ENCODE measurements at regions not wholly inside any gene's neighbourhood (a gene's known extent, or its start where the extent isn't known, plus 50 kb on each side); places are given as distances from the start of the nearest gene placed in this dataset.
"Not testable (repeated sequence)": the region's sequence is repeated elsewhere in the genome, so short reads cannot be mapped to it uniquely, and the experiment has no call there.

DNA sequence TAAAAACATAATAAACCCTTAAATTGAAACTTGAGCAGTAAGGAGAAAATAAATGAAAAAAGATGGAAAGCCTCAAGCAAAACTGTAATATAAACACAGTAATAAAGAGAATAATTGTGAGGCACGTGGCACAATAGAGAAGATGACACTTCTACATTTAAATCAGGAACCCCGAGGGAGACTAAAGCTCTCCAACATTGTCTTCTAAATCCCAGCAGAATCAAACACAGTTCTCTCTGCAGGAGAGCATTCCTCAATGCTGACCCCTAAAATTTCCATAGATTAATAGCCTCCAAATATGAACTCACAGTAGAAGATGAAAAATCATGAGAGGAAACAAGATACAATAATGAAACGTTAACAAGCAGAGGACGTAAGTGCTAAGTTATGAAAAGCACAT is 721.2 kb upstream of the COX7C start:
- no peak for DNase-seq

DNA sequence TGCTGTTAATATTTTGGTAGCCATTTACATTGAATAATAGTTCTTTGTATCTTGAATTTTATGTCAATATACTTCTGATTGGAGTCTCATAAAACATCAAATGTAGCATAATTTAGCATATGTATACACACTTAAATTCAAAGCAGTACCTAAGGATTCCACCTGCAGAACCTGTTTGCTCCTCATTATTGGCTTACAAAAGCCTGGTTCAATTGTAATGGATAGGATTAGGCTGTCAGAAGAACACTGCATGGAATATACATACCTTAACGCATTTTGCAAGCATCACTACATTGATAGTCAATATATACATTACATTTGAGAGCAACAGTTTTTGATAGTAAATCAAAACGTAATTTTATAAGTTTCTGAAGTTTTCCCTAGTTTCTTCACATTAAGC is 711.3 kb upstream of the COX7C start:
- no peak for DNase-seq

- DNase-seq = no peak
These were observed 707.4 kb upstream of the COX7C start for GRCh38 chr5:85910335-85910734.

DNA sequence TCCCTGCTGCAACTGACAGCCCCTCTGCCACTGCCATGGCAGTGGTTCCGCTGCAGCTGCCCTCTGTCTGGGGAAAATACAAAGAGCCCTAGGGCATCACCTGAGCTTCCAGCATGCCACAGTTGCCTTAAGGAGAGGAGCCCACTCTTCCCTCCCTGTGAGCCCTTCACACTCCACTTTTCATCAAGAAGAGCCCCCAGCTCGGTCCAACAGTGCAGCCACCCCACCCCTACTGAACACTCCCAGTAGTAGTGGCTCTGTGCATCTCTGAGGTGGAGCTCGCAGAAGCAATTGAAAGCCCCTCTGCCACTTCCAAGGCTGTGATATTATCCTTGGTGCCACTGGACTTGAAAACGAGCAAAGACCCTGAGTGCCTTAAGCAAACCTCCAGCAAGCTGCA is 696.8 kb upstream of the COX7C start:
- no peak for DNase-seq

DNA sequence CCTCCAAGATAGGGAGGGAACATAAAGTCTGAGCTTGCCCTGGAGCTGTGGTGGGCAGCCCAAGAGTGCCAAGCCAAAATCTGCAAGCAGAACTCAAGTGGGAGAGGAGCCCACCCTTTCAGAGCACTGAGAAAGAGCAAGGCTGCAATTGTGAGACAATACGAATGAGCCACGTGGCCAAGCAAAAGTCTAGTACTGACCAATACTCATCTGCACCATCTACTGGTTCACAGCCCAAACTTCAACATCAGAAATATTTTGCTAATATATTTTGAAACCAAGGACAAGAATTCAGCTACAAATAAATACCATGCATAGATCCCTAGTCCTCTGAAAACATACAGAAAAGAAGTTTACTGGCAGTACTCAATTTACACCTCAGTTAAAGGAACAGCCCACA is 696.2 kb upstream of the COX7C start:
- no peak for DNase-seq

DNA sequence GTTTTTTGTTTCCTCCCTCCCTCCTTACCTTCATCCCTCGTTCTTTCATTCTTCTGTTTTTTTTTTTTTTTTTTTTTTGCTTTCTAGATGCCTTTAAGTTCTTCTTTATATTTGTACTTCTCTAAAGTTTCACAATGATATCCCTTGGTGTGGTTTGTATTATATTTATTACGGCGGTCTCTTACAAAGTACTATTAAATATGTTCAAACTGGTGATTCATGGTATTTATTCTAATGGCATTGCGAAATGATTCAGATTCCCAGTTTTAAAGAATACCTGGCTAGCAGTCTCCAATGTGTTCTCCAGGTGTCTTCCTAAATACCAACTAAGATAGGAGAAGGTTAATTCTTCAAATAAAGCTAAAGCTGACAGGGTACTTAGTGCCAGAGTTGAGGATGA is 690.1 kb upstream of the COX7C start:
- no peak for DNase-seq

- no peak for DNase-seq
These were observed 688.0 kb upstream of the COX7C start for GRCh38 chr5:85929713-85930112.

DNA sequence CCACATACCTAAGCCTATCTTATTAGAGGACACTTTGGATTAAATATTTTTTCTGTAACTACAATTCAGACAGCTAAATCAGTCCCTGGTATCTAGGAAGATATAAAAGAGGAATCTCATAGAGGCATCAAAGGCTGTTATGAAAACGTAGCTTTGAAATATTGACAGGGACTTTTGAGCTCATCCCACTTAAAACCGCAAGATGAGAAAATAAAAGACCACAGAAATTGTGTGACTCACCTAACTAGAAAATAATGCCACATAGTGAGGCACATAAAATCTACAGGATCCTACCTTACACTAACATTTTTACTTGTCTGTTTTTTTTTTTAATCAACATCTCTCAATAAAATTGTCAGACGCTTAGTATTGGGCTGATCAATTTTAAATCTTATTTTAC is 686.5 kb upstream of the COX7C start:
- DNase-seq = no peak

DNA sequence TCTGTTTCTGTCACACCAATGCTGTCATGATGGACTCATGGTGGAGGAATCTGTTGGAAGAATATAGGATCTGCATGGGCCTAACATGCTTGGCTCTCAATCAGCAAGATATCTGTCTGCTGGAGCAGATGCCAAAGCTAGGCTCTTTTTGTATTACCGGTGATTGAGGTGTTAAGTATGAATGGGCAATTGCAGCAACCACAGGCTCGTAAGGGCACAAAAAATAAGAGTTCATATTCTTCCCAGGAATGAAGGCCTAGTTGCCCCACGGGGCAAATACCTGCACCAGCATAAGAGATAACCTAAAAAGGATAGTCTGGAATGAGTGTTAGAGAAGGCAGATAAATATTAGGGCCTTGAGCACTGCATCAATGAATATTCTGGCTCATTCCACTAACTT is 679.5 kb upstream of the COX7C start:
- DNase-seq = no peak

DNA sequence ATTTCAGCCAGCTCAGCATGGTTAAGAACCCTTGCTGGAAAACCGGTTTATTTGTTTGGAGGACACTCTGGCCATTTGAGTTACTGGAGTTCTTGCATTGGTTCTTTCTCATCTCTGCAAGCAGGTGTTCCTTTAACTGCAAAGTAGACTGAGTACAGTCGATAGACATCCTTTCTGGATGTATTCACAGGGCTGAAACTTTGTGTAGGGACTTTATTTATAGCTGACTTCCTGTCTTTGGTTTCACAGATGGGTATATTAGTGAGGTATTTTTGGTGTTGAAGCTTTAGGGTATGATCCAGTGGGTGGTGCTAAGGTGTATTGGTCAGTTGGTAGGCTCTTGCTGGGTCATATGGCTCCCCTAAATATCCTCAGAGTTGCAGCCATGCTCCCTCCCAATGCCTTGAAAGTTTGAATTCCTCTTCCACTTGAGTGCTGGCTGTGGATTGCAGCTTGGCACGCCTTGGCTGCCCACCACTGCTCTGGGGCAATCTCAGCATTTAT is 666.0 kb upstream of the COX7C start:
- DNase-seq = no peak

- DNase-seq = no peak
These were observed 665.1 kb upstream of the COX7C start for GRCh38 chr5:85952680-85953079.

- no peak for DNase-seq
These were observed 650.1 kb upstream of the COX7C start for GRCh38 chr5:85967681-85968080.

GRCh38 chr5:85972539-85972938 is 645.2 kb upstream of the COX7C start:
- no peak for DNase-seq

- no peak for DNase-seq
These were observed 632.6 kb upstream of the COX7C start for GRCh38 chr5:85985167-85985566.

DNA sequence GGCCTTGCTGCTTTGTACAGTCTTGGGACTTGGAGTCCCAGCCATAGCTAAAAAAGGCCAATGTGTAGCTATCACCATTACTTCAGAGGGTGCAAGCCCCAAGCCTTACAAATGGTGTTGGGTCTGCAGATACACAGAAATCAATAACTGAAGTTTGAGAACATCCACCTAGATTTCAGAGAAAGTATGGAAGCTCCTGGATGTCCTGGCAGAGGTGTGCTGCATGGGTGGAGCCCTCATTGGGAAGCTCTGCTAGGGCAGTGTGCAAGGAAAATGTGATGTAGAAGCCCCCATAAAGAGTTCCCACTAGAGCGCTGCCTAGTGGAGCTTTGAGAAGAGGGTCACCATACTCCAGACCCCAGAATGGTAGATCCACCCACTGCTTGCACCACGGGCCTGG is 626.7 kb upstream of the COX7C start:
- no peak for DNase-seq

- DNase-seq = not testable (repeated sequence)
These were observed 623.1 kb upstream of the COX7C start for GRCh38 chr5:85994653-85995052.

GRCh38 chr5:85998656-85999055 is 619.1 kb upstream of the COX7C start:
- no peak for DNase-seq

DNA sequence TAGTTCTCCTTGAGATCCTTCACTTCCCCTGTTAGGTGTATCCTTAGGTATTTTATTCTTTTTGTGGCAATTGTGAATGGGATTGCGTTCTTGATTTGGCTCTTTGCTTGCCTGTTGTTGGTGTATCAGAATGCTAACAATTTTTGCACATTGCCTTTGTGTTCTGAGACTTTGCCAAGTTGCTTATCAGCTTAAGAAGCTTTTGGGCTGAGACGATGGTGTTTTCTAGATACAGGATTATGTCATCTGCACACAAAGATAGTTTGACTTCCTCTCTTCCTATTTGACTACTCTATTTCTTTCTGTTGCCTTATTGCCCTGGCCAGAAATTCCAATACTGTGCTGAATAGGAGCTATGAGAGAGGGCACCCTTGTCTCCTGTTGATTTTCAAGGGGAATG is 609.4 kb upstream of the COX7C start:
- DNase-seq = no peak

GRCh38 chr5:86008704-86009103 is 609.0 kb upstream of the COX7C start:
- no peak for DNase-seq

GRCh38 chr5:86011937-86012336 is 605.8 kb upstream of the COX7C start:
- no peak for DNase-seq

DNA sequence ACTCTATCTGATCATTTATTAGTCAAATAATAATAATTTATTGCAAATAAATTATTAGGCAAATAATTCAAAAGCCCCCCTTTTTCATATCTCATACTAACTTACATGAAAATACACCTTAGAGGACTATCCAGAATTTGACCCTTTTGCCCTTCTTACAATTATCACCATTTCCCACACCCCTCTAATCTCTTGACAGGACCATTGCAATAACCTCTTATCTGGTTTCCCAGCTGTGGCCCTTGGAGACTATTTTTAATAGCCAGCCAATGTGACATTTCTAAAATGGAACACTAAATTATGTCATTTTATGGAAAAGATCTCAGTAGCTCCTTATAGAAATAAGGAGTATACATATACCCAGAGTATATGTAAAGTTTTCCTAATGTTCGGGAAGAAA is 588.4 kb upstream of the COX7C start:
- DNase-seq = no peak

DNA sequence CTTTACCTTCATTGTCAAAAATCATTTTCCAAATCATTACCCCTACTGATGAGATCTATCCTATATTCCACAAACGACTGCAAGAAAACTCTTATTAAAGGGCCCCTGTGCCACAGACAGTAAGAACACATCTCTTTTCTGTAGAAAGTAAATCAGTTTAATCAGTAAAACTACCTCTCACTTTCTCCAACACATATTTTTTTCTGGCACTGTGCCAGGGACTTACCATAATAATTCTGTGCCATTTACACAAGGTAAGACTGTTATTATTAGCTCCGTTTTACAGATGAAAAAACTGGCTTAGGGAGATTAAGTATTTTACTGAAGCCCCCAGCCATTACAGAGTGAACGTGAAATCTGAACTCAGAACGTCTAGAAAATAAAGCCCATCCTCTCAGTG is 587.0 kb upstream of the COX7C start:
- DNase-seq = no peak

DNA sequence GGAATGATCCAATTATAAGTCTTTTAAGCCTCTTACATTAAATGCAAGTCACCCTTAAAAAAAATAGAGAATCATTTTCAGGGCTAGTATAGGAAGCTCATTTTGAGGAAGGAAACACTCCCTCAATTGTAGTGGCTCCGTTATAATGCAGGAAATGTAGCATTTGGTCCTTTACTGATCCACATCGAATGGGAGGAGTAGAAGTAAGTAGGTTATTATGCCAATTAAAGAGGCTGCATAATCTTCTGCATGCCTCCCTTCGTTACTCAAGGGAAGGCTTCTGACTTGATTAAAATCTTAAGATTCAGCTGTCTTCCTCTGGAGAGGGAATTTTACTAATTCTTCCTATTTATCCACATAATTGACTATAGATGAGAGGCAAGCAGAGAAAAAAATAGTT is 579.2 kb upstream of the COX7C start:
- no peak for DNase-seq

DNA sequence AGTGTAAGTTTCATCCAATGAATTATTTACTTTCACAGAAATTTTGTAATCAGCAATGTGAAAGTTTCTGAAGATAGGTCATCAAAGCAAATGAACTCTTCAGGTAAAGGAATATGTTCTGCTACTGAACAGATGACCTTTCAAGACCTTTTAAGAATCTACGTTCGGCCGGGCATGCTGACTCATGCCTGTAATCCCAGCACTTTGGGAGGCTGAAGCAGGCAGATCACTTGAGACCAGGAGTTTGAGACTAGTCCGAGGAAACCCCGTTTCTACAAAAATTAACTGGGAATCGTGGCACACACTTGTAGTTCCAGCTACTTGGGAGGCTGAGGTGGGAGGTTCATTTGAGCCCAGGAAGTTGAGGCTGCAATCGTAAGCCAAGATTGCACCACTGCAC is 578.4 kb upstream of the COX7C start:
- DNase-seq = no peak

DNA sequence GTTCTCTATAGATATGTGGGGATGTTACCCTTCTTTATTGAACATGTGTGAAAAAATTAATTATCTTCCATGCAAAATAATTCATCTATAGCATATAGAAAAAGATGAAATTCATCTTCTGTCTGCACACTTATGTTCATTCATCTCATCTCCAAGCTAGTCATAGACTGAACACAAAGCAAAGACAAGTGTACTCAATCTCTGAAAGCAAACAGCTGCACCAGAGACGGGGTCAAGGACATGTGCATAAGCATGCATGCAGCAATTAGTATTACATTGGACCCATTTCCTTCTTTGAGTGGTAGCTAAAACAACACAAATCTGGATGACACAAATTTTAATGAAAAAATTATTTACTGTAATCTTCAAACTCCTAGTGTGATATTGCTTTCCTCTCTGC is 547.0 kb upstream of the COX7C start:
- no peak for DNase-seq

DNA sequence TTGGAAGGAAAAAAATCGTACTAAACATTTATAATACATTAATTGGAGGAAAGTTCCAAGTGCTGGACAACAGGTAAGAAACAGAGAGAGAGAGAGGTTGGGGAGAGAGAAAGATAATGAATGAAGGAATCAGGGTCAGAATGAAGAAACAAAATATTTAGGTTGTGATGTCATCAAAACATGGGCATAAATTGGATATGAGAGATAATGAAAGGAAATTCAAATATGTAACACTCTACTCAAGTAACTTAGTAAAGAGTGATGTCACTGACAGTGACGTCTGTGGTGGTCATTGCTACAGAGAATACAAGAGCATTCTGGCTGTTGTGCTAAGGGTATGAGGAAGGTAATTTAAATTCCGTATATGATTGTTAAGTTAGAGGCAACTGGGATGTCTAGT is 543.4 kb upstream of the COX7C start:
- no peak for DNase-seq

All from NCI-H146 (cell line).